ENCODE measurements at regions not wholly inside any gene's neighbourhood (a gene's known extent, or its start where the extent isn't known, plus 50 kb on each side); places are given as distances from the start of the nearest gene placed in this dataset.

GRCh38 chr11:119533462-119533861 is 110.5 kb upstream of the THY1 start:
- TF ChIP-seq EZH2 (IDR thresholded peaks at IDR 0.05; ENCODE audit: insufficient read depth, poor library complexity, severe bottlenecking) = no peak
- TF ChIP-seq EZH2phosphoT487 (IDR thresholded peaks at IDR 0.05; ENCODE audit: insufficient read depth, low read depth) = no peak
